Vagina (tissue), 2 donors: ENCODE measurements at regions not wholly inside any gene's neighbourhood (a gene's known extent, or its start where the extent isn't known, plus 50 kb on each side); places are given as distances from the start of the nearest gene placed in this dataset.

Source experiments
- DNase-seq, 2 donors: peaks; one replicate each; pipeline ENCODE4 v3.0.0-alpha.2; 2017; ENCODE audit errors: extremely low spot score in 2 of 2
- H3K27ac ChIP-seq: fragments of 200-600 bp; sonication (generic); one replicate; pipeline ENCODE4 v1.5.1; 2019
- H3K27me3 ChIP-seq: fragments of 200-600 bp; sonication (generic); one replicate; pipeline ENCODE4 v1.5.1; 2019
- H3K36me3 ChIP-seq, 2 donors: fragments of 200-600 bp; sonication (generic); one replicate each; pipeline ENCODE4 v1.5.1; 2017 to 2019
- H3K4me1 ChIP-seq: fragments of 200-600 bp; sonication (generic); one replicate; pipeline ENCODE4 v1.5.1; 2019
- H3K4me3 ChIP-seq, 2 donors: fragments of 200-600 bp; sonication (generic); 1 replicate in 1 of 2; 2 replicates in 1 of 2; pipeline ENCODE4 v1.5.1; 2016 to 2019
- H3K9me3 ChIP-seq: fragments of 200-600 bp; sonication (generic); one replicate; pipeline ENCODE4 v1.5.1; 2019
- POLR2A ChIP-seq, 2 donors: fragments of 450-650 bp; IDR thresholded peaks; one replicate each; pipeline ENCODE4 v1.6.1; 2017; ENCODE audit warnings: antibody characterized with exemption in 2 of 2, mild to moderate bottlenecking in 2 of 2, moderate library complexity in 2 of 2
- POLR2AphosphoS5 ChIP-seq, 2 donors: sonication (generic); formaldehyde crosslinking; IDR thresholded peaks; one replicate each; pipeline ENCODE4 v1.9.0; 2017; ENCODE audit warnings: antibody characterized with exemption in 2 of 2, mild to moderate bottlenecking in 2 of 2, low read depth in 1 of 2; ENCODE audit not compliant: insufficient read depth in 1 of 2
- intact Hi-C: fragments of 100-400 bp; cut with DNase I; formaldehyde crosslinking; loops from one replicate; pipeline ENCODE4 v1.15.1; 2023
- TF ChIP-seq, protein P1 (sequence below), 3 experiments: fragments of 450-650 bp in 2 of 3; fragments of 200-600 bp in 1 of 3; sonication (generic) in 1 of 3; IDR thresholded peaks; one replicate each; pipeline ENCODE4 v1.5.1; 2017 to 2019; ENCODE audit warnings: antibody characterized with exemption in 3 of 3, mild to moderate bottlenecking in 2 of 3, moderate library complexity in 2 of 3

GRCh38 chr13:97140131-97140530 lies 82.0 kb upstream of the MBNL2 start:
- peaks cover 26% of the 10 kb centered on the region for H3K4me1 ChIP-seq
- no peaks in the 10 kb centered on the region for H3K27me3 ChIP-seq
- intact Hi-C loops: no loop called here
- H3K36me3 ChIP-seq: no peaks in the 10 kb centered on the region
- H3K27ac ChIP-seq: peak overlapping the region; percentile 25
- no peak for TF ChIP-seq POLR2AphosphoS5 (IDR thresholded peaks at IDR 0.05; ENCODE audit: insufficient read depth in 1 of 2, low read depth in 1 of 2)
- TF ChIP-seq, protein P1, sequence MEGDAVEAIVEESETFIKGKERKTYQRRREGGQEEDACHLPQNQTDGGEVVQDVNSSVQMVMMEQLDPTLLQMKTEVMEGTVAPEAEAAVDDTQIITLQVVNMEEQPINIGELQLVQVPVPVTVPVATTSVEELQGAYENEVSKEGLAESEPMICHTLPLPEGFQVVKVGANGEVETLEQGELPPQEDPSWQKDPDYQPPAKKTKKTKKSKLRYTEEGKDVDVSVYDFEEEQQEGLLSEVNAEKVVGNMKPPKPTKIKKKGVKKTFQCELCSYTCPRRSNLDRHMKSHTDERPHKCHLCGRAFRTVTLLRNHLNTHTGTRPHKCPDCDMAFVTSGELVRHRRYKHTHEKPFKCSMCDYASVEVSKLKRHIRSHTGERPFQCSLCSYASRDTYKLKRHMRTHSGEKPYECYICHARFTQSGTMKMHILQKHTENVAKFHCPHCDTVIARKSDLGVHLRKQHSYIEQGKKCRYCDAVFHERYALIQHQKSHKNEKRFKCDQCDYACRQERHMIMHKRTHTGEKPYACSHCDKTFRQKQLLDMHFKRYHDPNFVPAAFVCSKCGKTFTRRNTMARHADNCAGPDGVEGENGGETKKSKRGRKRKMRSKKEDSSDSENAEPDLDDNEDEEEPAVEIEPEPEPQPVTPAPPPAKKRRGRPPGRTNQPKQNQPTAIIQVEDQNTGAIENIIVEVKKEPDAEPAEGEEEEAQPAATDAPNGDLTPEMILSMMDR (IDR thresholded peaks at IDR 0.05): no peak
- no peak for TF ChIP-seq POLR2A (IDR thresholded peaks at IDR 0.05)
- DNase-seq: no peak
- H3K9me3 ChIP-seq: no peaks in the 10 kb centered on the region
- H3K4me3 ChIP-seq: no peak overlapping the region

DNA sequence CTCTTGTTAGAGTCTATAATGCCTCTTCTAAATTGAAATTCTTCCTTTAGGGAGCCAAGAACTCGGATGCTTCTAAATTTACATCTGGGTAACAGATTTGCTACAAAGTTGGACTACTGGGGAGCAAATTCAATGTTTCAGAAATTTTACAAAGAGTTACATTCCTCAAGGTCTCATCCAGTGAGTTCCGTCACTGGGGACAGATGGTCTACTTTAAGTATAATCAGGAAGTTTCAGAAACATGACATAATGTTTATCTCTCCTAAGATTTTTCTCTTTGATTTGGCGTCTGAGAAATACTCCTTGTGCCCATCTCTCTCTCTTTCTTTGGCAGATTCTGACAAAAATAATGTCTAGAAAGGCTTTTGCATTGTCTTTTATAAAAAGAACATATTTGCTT lies 81.5 kb upstream of the MBNL2 start:
- Histone ChIP-seq H3K4me3 (no peak overlapping the region), H3K27ac (peak overlapping the region; percentile 25), H3K4me1 (peaks cover 26% of the 10 kb centered on the region), H3K36me3 (no peaks in the 10 kb centered on the region), H3K9me3 (no peaks in the 10 kb centered on the region), H3K27me3 (no peaks in the 10 kb centered on the region)
- intact Hi-C loops: no loop called here
- TF ChIP-seq POLR2AphosphoS5 (IDR thresholded peaks at IDR 0.05; ENCODE audit: insufficient read depth in 1 of 2, low read depth in 1 of 2) (no peak), POLR2A (IDR thresholded peaks at IDR 0.05) (no peak)
- TF ChIP-seq, protein P1 (IDR thresholded peaks at IDR 0.05): no peak
- no peak for DNase-seq

GRCh38 chr13:97141097-97141496 lies 81.0 kb upstream of the MBNL2 start:
- peaks cover 26% of the 10 kb centered on the region for H3K4me1 ChIP-seq
- peak overlapping the region; percentile 44 for H3K27ac ChIP-seq
- H3K9me3 ChIP-seq: no peaks in the 10 kb centered on the region
- DNase-seq: no peak
- intact Hi-C loops: no loop called here
- no peaks in the 10 kb centered on the region for H3K36me3 ChIP-seq
- no peak overlapping the region for H3K4me3 ChIP-seq
- H3K27me3 ChIP-seq: no peaks in the 10 kb centered on the region
- TF ChIP-seq, protein P1 (IDR thresholded peaks at IDR 0.05): no peak
- no peak for TF ChIP-seq POLR2A (IDR thresholded peaks at IDR 0.05)
- TF ChIP-seq POLR2AphosphoS5 (IDR thresholded peaks at IDR 0.05; ENCODE audit: insufficient read depth in 1 of 2, low read depth in 1 of 2): no peak

- DNase-seq: no peak
- Histone ChIP-seq H3K4me1 (peaks cover 26% of the 10 kb centered on the region), H3K36me3 (no peaks in the 10 kb centered on the region), H3K4me3 (no peak overlapping the region), H3K9me3 (no peaks in the 10 kb centered on the region), H3K27ac (peak overlapping the region; percentile 44), H3K27me3 (no peaks in the 10 kb centered on the region)
- intact Hi-C loops: no loop called here
- TF ChIP-seq POLR2AphosphoS5 (IDR thresholded peaks at IDR 0.05; ENCODE audit: insufficient read depth in 1 of 2, low read depth in 1 of 2): peak in 1 of 2 donors; percentile 69
- TF ChIP-seq, protein P1 (IDR thresholded peaks at IDR 0.05): no peak
- no peak for TF ChIP-seq POLR2A (IDR thresholded peaks at IDR 0.05)
Measured at GRCh38 chr13:97141564-97142005, 80.5 kb upstream of the MBNL2 start.

DNA sequence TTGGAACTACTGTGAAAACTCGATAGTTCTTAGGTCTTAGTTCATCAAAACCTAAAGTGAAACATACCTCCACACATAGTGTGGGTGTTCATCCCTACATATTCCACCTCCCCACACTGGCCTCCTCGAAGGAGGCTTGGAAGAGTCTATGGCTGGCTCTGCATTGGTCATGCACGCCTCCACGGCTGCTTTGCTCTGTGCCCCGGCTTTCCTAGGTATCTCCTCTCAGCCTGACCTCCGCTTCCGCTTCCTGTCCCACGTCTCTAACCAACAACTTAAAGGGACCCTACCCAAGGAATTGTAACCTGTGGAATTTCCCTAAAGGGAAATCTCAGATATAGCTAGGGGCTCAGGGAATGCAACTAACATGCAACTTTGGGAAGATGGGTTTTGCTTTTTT lies 79.7 kb upstream of the MBNL2 start:
- Histone ChIP-seq H3K27ac (no peak overlapping the region), H3K9me3 (no peaks in the 10 kb centered on the region), H3K27me3 (no peaks in the 10 kb centered on the region), H3K36me3 (no peaks in the 10 kb centered on the region), H3K4me1 (peaks cover 26% of the 10 kb centered on the region), H3K4me3 (peak overlapping the region; percentile 2 to 19)
- intact Hi-C loops: no loop called here
- TF ChIP-seq, protein P1 (IDR thresholded peaks at IDR 0.05): no peak
- no peak for TF ChIP-seq POLR2A (IDR thresholded peaks at IDR 0.05)
- TF ChIP-seq POLR2AphosphoS5 (IDR thresholded peaks at IDR 0.05; ENCODE audit: insufficient read depth in 1 of 2, low read depth in 1 of 2): no peak
- no peak for DNase-seq
